Erythroblast (primary cell): ENCODE measurements at regions not wholly inside any gene's neighbourhood (a gene's known extent, or its start where the extent isn't known, plus 50 kb on each side); places are given as distances from the start of the nearest gene placed in this dataset.

Experiments
- GATA1 ChIP-seq: IDR thresholded peaks from 2 replicates; pipeline ENCODE4 v1.6.1; 2011; ENCODE audit warnings: low read depth, mild to moderate bottlenecking, control low read depth, low read length, moderate library complexity
- POLR2A ChIP-seq: IDR thresholded peaks from 2 replicates; pipeline ENCODE4 v1.6.1; 2011; ENCODE audit warnings: mild to moderate bottlenecking, low read length

GRCh38 chr1:87182611-87183010, 146.1 kb upstream of the LMO4 start:
- TF ChIP-seq POLR2A (no peak), GATA1 (no peak)
